Neural cell (in vitro differentiated cells): ENCODE measurements at regions not wholly inside any gene's neighbourhood (a gene's known extent, or its start where the extent isn't known, plus 50 kb on each side); places are given as distances from the start of the nearest gene placed in this dataset.

Source experiments
- H2AFZ ChIP-seq: fragments of 200-600, 300-800 bp; sonication (generic), shearing (Covaris generic); 2 replicates; pipeline ENCODE4 v1.6.0; 2014; ENCODE audit warnings: low read depth, mild to moderate bottlenecking, antibody characterized with exemption, low read length, moderate library complexity
- H3F3A ChIP-seq: fragments of 200-600 bp; shearing (Covaris generic); 2 replicates; pipeline ENCODE4 v1.6.1; 2016; ENCODE audit warnings: mild to moderate bottlenecking, moderate library complexity, mixed read lengths, antibody characterized with exemption, low read length; ENCODE audit not compliant: insufficient read depth, poor library complexity, severe bottlenecking
- H3K27ac ChIP-seq: fragments of 200-600, 300-800 bp; sonication (generic), shearing (Covaris generic); 2 replicates; pipeline ENCODE4 v1.5.1; 2014; ENCODE audit warnings: mild to moderate bottlenecking, low read length, moderate library complexity
- H3K27me3 ChIP-seq: fragments of 300-800, 200-600 bp; sonication (generic), shearing (Covaris generic); 2 replicates; pipeline ENCODE4 v1.6.0; 2014; ENCODE audit warnings: mild to moderate bottlenecking, low read depth, low read length, moderate library complexity; ENCODE audit not compliant: insufficient read depth
- H3K36me3 ChIP-seq: fragments of 300-800, 200-600 bp; sonication (generic), shearing (Covaris generic); 2 replicates; pipeline ENCODE4 v1.5.1; 2014; ENCODE audit warnings: mild to moderate bottlenecking, antibody characterized with exemption, low read length, moderate library complexity; ENCODE audit not compliant: insufficient read depth
- H3K4me2 ChIP-seq: fragments of 300-800, 200-600 bp; sonication (generic), shearing (Covaris generic); 2 replicates; pipeline ENCODE4 v1.6.0; 2014; ENCODE audit warnings: mild to moderate bottlenecking, low read length
- H3K4me3 ChIP-seq: fragments of 300-800, 200-600 bp; sonication (generic), shearing (Covaris generic); 2 replicates; pipeline ENCODE4 v1.5.1; 2014; ENCODE audit warnings: mild to moderate bottlenecking, low read length, moderate library complexity
- H3K79me2 ChIP-seq: fragments of 200-600 bp; shearing (Covaris generic); replicated peaks from 2 replicates; pipeline ENCODE4 v1.6.0; 2014; ENCODE audit warnings: mild to moderate bottlenecking, low read length, moderate library complexity; ENCODE audit not compliant: insufficient read depth
- H3K9ac ChIP-seq: fragments of 300-800, 200-600 bp; sonication (generic), shearing (Covaris generic); 2 replicates; pipeline ENCODE4 v1.6.1; 2016; ENCODE audit warnings: mild to moderate bottlenecking, low read length, mixed read lengths
- H3K9me2 ChIP-seq: fragments of 200-600 bp; shearing (Covaris generic); 2 replicates; pipeline ENCODE4 v1.6.1; 2016; ENCODE audit warnings: mild to moderate bottlenecking, low read length, mixed read lengths; ENCODE audit not compliant: insufficient read depth
- H3K9me3 ChIP-seq: fragments of 200-600, 300-800 bp; sonication (generic), shearing (Covaris generic); 2 replicates; pipeline ENCODE4 v1.6.1; 2016; ENCODE audit warnings: mild to moderate bottlenecking, mixed run types, low read length, moderate library complexity, mixed read lengths
- H4K20me1 ChIP-seq: fragments of 200-600 bp; shearing (Covaris generic); 2 replicates; pipeline ENCODE4 v1.6.1; 2016; ENCODE audit warnings: mild to moderate bottlenecking, mixed run types; ENCODE audit not compliant: insufficient read depth
- EP300 ChIP-seq: fragments of 450-650 bp; conservative IDR thresholded peaks from 2 replicates; pipeline ENCODE4 v1.6.1; 2014; ENCODE audit warnings: antibody characterized with exemption, mild to moderate bottlenecking, moderate library complexity; ENCODE audit not compliant: poor library complexity, severe bottlenecking
- EZH2 ChIP-seq: fragments of 200-600, 300-800 bp; shearing (Covaris generic), sonication (generic); IDR thresholded peaks from 2 replicates; pipeline ENCODE4 v1.6.1; 2014; ENCODE audit warnings: antibody characterized with exemption, low read length, borderline replicate concordance, mild to moderate bottlenecking; ENCODE audit not compliant: insufficient read depth, poor library complexity, severe bottlenecking
- MXI1 ChIP-seq: fragments of 450-650 bp; conservative IDR thresholded peaks from 2 replicates; pipeline ENCODE4 v1.6.1; 2014; ENCODE audit warnings: antibody characterized with exemption, mild to moderate bottlenecking; ENCODE audit not compliant: poor library complexity, severe bottlenecking
- POLR2AphosphoS5 ChIP-seq: IDR thresholded peaks from 2 replicates; pipeline ENCODE4 v1.6.1; 2012
- RAD21 ChIP-seq: fragments of 450-650 bp; conservative IDR thresholded peaks from 2 replicates; pipeline ENCODE4 v1.6.1; 2014; ENCODE audit warnings: antibody characterized with exemption, mild to moderate bottlenecking, moderate library complexity
- SMC3 ChIP-seq: fragments of 450-650 bp; conservative IDR thresholded peaks from 2 replicates; pipeline ENCODE4 v1.6.1; 2014; ENCODE audit warnings: antibody characterized with exemption, mild to moderate bottlenecking, moderate library complexity; ENCODE audit not compliant: poor library complexity
- TAF1 ChIP-seq: IDR thresholded peaks from 2 replicates; pipeline ENCODE4 v1.6.1; 2012; ENCODE audit warnings: low read depth
- TF ChIP-seq, protein P1 (sequence below): IDR thresholded peaks from 2 replicates; pipeline ENCODE4 v1.6.1; 2012; ENCODE audit warnings: borderline replicate concordance
- TF ChIP-seq, protein P2 (sequence below): fragments of 450-650 bp; IDR thresholded peaks from 2 replicates; pipeline ENCODE4 v1.5.1; 2014; ENCODE audit warnings: antibody characterized with exemption, mild to moderate bottlenecking, moderate library complexity; ENCODE audit not compliant: poor library complexity, severe bottlenecking

DNA sequence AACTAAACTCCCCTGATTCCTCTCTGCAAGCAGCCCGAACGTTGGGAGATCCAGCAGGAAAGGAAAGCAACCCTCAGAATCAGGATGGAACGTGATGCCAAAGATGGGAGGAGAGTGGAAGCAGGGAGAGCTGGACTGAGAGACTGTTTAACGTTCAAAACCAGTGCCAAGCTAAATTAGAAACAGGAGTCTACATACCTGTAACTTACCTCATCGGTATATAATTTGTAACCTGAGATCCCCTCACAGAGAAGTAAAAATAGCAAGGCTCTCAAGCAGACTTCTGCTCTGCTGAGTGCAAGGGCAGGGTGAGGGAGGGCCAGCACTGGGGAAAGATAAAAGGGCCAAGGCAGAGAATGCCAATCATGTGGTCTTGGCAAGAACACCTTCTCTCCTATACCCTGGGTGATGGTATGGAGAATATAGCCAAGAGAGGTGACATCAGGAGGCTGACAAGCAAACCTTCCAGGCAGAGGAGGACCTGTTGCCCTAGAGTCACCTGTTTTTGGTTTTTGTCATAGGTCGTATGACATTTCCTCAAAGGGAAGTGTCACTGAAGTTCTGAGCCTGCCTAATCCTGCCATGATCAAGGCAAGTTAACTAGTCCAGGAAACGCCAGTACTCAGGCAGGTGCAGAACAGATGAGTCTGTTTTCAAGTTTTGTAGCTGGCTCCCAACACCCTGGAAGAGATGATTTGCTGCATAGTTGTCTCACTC is 472.0 kb downstream of the NFIB start (continued):
- TF ChIP-seq, protein P1, sequence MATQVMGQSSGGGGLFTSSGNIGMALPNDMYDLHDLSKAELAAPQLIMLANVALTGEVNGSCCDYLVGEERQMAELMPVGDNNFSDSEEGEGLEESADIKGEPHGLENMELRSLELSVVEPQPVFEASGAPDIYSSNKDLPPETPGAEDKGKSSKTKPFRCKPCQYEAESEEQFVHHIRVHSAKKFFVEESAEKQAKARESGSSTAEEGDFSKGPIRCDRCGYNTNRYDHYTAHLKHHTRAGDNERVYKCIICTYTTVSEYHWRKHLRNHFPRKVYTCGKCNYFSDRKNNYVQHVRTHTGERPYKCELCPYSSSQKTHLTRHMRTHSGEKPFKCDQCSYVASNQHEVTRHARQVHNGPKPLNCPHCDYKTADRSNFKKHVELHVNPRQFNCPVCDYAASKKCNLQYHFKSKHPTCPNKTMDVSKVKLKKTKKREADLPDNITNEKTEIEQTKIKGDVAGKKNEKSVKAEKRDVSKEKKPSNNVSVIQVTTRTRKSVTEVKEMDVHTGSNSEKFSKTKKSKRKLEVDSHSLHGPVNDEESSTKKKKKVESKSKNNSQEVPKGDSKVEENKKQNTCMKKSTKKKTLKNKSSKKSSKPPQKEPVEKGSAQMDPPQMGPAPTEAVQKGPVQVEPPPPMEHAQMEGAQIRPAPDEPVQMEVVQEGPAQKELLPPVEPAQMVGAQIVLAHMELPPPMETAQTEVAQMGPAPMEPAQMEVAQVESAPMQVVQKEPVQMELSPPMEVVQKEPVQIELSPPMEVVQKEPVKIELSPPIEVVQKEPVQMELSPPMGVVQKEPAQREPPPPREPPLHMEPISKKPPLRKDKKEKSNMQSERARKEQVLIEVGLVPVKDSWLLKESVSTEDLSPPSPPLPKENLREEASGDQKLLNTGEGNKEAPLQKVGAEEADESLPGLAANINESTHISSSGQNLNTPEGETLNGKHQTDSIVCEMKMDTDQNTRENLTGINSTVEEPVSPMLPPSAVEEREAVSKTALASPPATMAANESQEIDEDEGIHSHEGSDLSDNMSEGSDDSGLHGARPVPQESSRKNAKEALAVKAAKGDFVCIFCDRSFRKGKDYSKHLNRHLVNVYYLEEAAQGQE = no peak
- no peak for TF ChIP-seq POLR2AphosphoS5

DNA sequence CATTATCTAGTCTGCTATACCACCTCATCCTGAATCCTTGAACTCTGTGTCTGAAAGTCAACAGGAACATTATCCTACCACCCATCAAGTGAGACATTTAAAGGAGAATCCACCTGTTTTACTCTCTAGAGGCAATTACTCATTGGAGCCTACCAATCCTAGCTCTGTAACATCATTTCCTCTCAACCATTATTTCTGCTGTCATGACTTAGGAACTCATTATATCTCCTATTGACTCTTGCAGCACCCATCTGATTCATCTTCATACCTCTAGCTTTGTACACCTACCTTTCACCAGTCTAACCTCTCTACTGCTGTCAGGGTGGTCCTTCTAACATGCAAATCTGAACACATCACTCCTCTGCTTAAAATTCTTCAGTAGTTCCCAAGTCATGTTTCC is 481.5 kb downstream of the NFIB start:
- no peak overlapping the region for H3K27ac ChIP-seq
- no peak overlapping the region for H2AFZ ChIP-seq
- H3K9ac ChIP-seq = no peak overlapping the region
- no peak overlapping the region for H3K4me2 ChIP-seq
- H3K36me3 ChIP-seq = no peaks in the 10 kb centered on the region
- H3K9me3 ChIP-seq = no peaks in the 10 kb centered on the region
- H3K27me3 ChIP-seq = no peaks in the 10 kb centered on the region
- H3K4me3 ChIP-seq = no peak overlapping the region
- no peaks in the 10 kb centered on the region for H3F3A ChIP-seq
- TF ChIP-seq EZH2 = no peak
- no peak for TF ChIP-seq TAF1
- no peak for TF ChIP-seq RAD21
- no peak for TF ChIP-seq SMC3
- no peak for TF ChIP-seq MXI1
- TF ChIP-seq, protein P1 = no peak
- TF ChIP-seq POLR2AphosphoS5 = no peak
- no peak for TF ChIP-seq EP300
- TF ChIP-seq, protein P2, sequence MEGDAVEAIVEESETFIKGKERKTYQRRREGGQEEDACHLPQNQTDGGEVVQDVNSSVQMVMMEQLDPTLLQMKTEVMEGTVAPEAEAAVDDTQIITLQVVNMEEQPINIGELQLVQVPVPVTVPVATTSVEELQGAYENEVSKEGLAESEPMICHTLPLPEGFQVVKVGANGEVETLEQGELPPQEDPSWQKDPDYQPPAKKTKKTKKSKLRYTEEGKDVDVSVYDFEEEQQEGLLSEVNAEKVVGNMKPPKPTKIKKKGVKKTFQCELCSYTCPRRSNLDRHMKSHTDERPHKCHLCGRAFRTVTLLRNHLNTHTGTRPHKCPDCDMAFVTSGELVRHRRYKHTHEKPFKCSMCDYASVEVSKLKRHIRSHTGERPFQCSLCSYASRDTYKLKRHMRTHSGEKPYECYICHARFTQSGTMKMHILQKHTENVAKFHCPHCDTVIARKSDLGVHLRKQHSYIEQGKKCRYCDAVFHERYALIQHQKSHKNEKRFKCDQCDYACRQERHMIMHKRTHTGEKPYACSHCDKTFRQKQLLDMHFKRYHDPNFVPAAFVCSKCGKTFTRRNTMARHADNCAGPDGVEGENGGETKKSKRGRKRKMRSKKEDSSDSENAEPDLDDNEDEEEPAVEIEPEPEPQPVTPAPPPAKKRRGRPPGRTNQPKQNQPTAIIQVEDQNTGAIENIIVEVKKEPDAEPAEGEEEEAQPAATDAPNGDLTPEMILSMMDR = no peak
- H3K79me2 ChIP-seq = no peaks in the 10 kb centered on the region
- H3K9me2 ChIP-seq = no peaks in the 10 kb centered on the region
- H4K20me1 ChIP-seq = no peaks in the 10 kb centered on the region
